ENCODE measurements at regions not wholly inside any gene's neighbourhood (a gene's known extent, or its start where the extent isn't known, plus 50 kb on each side); places are given as distances from the start of the nearest gene placed in this dataset.
"Not testable (repeated sequence)": the region's sequence is repeated elsewhere in the genome, so short reads cannot be mapped to it uniquely, and the experiment has no call there.

DNA sequence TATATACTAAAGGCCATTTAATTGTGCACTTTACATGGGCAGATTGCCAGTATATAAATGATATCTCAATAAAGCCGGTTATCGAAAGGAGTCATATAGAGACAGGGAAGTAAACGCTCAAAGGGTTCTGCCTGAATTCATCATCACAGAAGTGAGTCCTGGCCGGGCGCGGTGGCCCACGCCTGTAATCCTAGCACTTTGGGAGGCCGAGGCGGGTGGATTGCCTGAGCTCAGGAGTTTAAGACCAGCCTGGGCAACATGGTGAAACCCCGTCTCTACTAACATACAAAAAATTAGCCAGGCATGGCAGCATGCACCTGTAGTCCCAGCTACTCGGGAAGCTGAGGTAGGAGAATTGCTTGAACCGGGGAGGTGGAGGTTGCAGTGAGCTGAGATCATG is 177.9 kb downstream of the TJP1 start:
- not testable (repeated sequence) for TF ChIP-seq EP300 (IDR thresholded peaks at IDR 0.05); POLR2A (IDR thresholded peaks at IDR 0.05; ENCODE audit: low read depth); CTCF (IDR thresholded peaks at IDR 0.05); POLR2AphosphoS5 (IDR thresholded peaks at IDR 0.05)
